ENCODE measurements at regions not wholly inside any gene's neighbourhood (a gene's known extent, or its start where the extent isn't known, plus 50 kb on each side); places are given as distances from the start of the nearest gene placed in this dataset.

DNA sequence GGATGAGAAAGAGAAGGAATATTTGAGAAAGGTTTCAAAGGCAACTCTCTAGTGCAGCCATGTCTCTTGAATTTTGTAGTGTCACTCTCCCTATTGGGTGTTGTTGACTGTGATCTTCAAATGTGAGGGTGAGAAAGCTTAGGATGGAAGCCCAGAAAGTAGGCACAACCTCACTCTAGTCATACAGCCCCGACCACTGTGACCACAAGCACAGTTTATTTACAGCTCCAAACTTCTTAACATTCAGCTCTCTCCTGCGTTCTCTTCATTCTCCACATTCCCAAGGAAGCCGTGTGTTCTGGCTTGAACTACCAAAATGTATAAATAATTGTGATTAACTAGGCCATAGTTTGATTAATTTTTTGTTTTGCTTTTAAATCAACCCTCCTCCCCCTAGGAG is 542.9 kb downstream of the LRRC70 start:
- TF ChIP-seq EP300 (IDR thresholded peaks at IDR 0.05), result no peak
- TF ChIP-seq, protein P1, sequence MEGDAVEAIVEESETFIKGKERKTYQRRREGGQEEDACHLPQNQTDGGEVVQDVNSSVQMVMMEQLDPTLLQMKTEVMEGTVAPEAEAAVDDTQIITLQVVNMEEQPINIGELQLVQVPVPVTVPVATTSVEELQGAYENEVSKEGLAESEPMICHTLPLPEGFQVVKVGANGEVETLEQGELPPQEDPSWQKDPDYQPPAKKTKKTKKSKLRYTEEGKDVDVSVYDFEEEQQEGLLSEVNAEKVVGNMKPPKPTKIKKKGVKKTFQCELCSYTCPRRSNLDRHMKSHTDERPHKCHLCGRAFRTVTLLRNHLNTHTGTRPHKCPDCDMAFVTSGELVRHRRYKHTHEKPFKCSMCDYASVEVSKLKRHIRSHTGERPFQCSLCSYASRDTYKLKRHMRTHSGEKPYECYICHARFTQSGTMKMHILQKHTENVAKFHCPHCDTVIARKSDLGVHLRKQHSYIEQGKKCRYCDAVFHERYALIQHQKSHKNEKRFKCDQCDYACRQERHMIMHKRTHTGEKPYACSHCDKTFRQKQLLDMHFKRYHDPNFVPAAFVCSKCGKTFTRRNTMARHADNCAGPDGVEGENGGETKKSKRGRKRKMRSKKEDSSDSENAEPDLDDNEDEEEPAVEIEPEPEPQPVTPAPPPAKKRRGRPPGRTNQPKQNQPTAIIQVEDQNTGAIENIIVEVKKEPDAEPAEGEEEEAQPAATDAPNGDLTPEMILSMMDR (IDR thresholded peaks at IDR 0.05), result no peak

Data from suprapubic skin (tissue), 3 donors.